Nephron progenitor cell (in vitro differentiated cells): ENCODE measurements at regions not wholly inside any gene's neighbourhood (a gene's known extent, or its start where the extent isn't known, plus 50 kb on each side); places are given as distances from the start of the nearest gene placed in this dataset.
"Not testable (repeated sequence)": the region's sequence is repeated elsewhere in the genome, so short reads cannot be mapped to it uniquely, and the experiment has no call there.

ENCODE experiments used
- DNase-seq: peaks from one replicate; pipeline ENCODE4 v3.0.0; 2021
- H3K27ac Mint-ChIP-seq: 2 replicates; pipeline ENCODE4 v1.8.0; 2021; ENCODE audit warnings: mild to moderate bottlenecking, moderate library complexity, mixed read lengths
- H3K27me3 Mint-ChIP-seq: 2 replicates; pipeline ENCODE4 v1.8.0; 2021; ENCODE audit warnings: mild to moderate bottlenecking, low read depth, mixed read lengths; ENCODE audit not compliant: poor library complexity
- H3K36me3 Mint-ChIP-seq: 2 replicates; pipeline ENCODE4 v1.8.0; 2021; ENCODE audit warnings: low read depth, mixed read lengths
- H3K4me1 Mint-ChIP-seq: 2 replicates; pipeline ENCODE4 v1.8.0; 2021; ENCODE audit warnings: mixed read lengths
- H3K4me3 Mint-ChIP-seq: 2 replicates; pipeline ENCODE4 v1.8.0; 2021; ENCODE audit warnings: mild to moderate bottlenecking, moderate library complexity, mixed read lengths
- H3K9me3 Mint-ChIP-seq: 2 replicates; pipeline ENCODE4 v1.8.0; 2021; ENCODE audit warnings: mild to moderate bottlenecking, moderate library complexity, mixed read lengths
- TF ChIP-seq, protein P1 (sequence below): fragments of 200-600 bp; sonication (generic); IDR thresholded peaks from 2 replicates; pipeline ENCODE4 v1.5.0; 2021; ENCODE audit warnings: antibody characterized with exemption

DNA sequence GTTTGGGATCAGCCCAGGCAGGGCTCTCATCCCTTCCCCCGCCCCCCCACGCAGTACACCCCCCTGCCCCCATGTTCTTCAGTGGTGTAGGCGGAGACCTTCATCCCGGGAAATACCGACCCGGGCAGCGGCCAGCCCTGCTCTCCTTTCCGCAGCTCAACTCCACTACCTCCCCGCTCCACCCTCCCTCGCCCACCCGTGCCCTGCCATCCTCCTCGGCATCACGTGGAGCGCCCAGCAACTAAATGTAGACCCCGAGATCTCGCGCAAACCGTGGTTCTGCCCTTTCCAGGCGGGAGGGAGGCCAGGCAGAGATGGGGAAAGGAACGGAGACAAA is 1932.2 kb upstream of the DEFB115 start:
- DNase-seq, result no peak
- no peaks in the 10 kb centered on the region for H3K4me1 Mint-ChIP-seq
- H3K36me3 Mint-ChIP-seq, result peaks cover 5% of the 10 kb centered on the region
- TF ChIP-seq, protein P1, sequence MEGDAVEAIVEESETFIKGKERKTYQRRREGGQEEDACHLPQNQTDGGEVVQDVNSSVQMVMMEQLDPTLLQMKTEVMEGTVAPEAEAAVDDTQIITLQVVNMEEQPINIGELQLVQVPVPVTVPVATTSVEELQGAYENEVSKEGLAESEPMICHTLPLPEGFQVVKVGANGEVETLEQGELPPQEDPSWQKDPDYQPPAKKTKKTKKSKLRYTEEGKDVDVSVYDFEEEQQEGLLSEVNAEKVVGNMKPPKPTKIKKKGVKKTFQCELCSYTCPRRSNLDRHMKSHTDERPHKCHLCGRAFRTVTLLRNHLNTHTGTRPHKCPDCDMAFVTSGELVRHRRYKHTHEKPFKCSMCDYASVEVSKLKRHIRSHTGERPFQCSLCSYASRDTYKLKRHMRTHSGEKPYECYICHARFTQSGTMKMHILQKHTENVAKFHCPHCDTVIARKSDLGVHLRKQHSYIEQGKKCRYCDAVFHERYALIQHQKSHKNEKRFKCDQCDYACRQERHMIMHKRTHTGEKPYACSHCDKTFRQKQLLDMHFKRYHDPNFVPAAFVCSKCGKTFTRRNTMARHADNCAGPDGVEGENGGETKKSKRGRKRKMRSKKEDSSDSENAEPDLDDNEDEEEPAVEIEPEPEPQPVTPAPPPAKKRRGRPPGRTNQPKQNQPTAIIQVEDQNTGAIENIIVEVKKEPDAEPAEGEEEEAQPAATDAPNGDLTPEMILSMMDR, result no peak
- H3K27me3 Mint-ChIP-seq, result no peaks in the 10 kb centered on the region
- peaks cover 81% of the 10 kb centered on the region for H3K9me3 Mint-ChIP-seq
- H3K27ac Mint-ChIP-seq, result no peak overlapping the region
- no peak overlapping the region for H3K4me3 Mint-ChIP-seq

DNA sequence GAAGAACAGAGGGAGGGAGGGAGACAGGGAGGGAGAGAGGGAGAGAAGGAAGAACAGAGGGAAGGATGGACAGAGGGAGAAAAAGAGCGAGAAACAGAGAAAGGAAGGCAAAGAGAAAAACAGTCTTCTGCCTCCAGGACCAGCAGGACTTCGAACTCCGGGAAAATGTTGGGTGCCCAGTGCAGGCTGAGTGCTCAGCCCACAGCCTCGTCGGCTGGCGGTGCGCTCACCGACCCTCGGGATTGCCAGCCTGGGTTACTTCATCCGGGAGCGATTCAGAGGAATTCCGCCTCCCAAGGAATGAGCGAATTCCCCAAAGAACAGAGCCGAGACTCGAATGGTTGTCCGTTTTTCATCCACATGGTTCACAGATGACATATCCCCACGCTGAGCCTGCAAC is 1931.7 kb upstream of the DEFB115 start:
- H3K9me3 Mint-ChIP-seq, result peaks cover 84% of the 10 kb centered on the region
- not testable (repeated sequence) for H3K4me1 Mint-ChIP-seq, H3K27ac Mint-ChIP-seq, H3K27me3 Mint-ChIP-seq, H3K4me3 Mint-ChIP-seq, DNase-seq, H3K36me3 Mint-ChIP-seq

DNA sequence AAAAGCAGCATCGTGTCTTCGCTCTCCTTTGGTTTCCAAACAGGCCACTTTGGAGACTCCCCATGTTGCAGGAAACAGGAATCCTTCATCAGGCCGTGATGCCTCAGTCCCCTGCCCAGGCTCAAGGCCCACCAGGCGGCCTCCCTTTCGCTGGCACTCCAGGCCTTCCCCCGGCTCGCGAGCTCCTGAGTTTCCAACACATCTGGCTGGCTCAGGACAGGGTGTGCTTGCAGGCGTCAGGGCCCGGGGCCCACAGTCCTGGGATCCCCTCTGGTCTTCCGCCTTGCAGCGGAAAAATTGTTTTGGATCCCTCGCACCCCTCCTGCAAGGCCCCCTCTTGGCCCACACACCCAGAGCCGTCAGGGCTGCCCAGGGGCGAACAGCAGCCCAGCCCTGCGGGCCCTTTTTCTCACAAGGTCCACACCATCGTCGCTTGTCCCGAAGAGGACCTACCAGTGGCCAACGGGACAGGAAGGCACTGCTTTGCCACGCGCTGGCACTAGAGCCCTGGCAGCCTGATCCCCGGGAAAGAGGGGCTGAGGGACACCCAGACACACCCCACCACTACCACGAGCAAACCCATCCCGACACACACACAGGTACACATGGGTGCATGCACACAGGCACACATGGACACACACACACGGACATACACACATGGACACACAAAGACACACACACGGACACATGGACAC is 1930.9 kb upstream of the DEFB115 start:
- H3K27me3 Mint-ChIP-seq, result no peaks in the 10 kb centered on the region
- H3K9me3 Mint-ChIP-seq, result peaks cover 84% of the 10 kb centered on the region
- no peak overlapping the region for H3K27ac Mint-ChIP-seq
- H3K4me1 Mint-ChIP-seq, result no peaks in the 10 kb centered on the region
- TF ChIP-seq, protein P1, result no peak
- no peak for DNase-seq
- H3K4me3 Mint-ChIP-seq, result no peak overlapping the region
- H3K36me3 Mint-ChIP-seq, result peaks cover 5% of the 10 kb centered on the region

DNA sequence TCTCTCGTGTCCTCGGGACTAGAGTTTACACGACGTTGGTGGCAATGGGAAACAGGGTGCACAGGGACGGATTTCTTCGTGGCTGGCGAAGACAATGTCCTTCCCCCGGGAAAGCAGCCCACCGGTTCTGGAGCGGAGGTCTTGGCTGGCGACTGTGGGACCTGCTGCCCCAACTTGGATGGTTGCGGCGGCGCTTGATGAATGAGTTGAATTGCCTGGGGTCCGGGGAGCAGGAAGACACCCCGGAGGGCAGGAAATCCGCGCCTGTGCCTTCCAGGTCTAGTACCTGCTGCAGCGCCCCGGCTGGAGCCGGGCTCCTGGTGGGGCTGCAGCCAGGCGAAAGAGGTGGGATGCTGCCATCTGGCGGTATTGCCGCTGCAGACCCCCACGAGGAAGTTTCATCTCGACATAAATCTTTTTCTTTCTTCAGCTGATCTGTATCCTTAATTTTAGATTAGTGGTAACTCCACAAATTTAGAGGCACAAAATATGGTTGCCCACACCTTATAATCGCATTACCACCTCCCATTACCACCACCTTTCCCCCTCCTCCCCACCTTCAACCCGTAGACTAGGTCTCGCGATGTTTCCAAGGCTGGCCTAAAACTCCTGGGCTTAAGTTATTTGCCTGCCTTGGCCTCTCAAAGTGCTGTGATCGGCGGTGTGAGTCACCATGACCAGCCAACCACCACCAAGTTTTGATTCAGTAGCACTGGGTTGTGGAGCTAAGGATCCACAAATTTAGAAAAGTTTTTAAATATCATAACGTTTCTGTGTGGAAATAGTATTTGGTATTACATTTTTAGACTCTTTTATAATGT is 1929.7 kb upstream of the DEFB115 start:
- H3K36me3 Mint-ChIP-seq, H3K4me3 Mint-ChIP-seq, H3K4me1 Mint-ChIP-seq, H3K27ac Mint-ChIP-seq, DNase-seq, H3K27me3 Mint-ChIP-seq: not testable (repeated sequence)
- H3K9me3 Mint-ChIP-seq, result peaks cover 89% of the 10 kb centered on the region

DNA sequence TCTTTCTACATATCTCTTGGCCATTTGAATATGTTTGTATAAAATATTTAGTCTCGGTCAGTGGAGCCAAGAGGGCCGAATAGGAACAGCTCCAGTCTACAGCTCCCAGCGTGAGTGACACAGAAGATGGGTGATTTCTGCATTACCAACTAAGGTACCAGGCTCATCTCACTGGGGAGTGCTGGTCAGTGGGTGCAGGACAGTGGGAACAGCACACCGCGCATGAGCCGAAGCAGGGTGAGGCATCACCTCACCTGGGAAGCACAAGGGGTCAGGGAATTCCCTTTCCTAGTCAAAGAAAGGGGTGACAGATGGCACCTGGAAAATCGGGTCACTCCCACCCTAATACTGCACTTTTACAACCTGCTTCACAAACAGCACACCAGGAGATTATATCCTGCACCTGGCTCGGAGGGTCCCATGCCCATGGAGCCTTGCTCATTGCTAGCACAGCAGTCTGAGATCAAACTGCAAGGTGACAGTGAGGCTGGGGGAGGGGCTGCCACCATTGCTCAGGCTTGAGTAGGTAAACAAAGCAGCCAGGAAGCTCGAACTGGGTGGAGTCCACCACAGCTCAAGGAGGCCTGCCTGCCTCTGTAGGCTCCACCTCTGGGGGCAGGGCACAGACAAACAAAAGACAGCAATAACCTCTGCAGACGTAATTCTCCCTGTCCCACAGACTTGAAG is 1926.9 kb upstream of the DEFB115 start:
- DNase-seq, H3K4me1 Mint-ChIP-seq, H3K27ac Mint-ChIP-seq, H3K36me3 Mint-ChIP-seq, H3K4me3 Mint-ChIP-seq, H3K27me3 Mint-ChIP-seq: not testable (repeated sequence)
- peaks cover 94% of the 10 kb centered on the region for H3K9me3 Mint-ChIP-seq

DNA sequence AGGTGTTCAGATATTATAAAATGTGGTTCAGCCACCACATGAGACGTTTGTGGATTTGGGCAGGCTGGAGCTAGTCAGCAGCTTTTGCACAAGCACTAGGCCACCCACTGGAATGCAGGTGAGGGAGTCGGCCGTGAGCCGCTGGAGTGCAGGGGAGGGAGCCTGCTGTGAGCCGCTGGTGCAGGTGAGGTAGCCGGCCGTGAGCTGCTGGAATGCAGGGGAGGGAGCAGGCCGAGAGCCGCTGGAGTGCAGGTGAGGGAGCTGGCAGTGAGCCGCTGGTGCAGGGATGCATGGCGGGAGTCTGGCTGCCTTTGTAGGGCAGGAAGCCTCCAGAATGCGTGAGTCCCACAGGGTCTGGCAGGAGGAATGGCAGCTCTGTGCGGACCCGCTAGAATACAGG is 1907.6 kb upstream of the DEFB115 start:
- Mint-ChIP-seq H3K36me3 (no peaks in the 10 kb centered on the region), H3K4me1 (no peaks in the 10 kb centered on the region), H3K9me3 (peaks cover 87% of the 10 kb centered on the region), H3K27ac (no peak overlapping the region), H3K27me3 (no peaks in the 10 kb centered on the region), H3K4me3 (no peak overlapping the region)
- no peak for DNase-seq
- TF ChIP-seq, protein P1, result no peak

DNA sequence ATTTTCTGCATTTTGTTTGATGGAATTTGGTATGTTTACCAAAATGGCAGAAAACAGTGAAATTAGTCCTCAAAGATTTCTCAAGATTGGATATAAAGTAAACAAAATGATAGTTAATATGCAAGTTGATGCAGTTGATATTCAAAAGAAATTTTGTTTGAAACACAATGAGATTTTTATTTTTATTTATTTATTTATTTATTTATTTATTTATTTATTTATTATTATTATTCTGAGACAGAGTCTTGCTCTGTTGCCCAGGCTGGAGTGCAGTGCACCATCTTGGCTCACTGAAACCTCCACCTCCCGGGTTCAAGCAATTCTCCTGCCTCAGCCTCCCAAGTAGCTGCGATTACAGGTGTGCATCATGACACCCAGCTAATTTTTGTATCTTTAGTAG is 1881.5 kb upstream of the DEFB115 start:
- H3K4me3 Mint-ChIP-seq, DNase-seq, H3K27ac Mint-ChIP-seq, H3K27me3 Mint-ChIP-seq, H3K4me1 Mint-ChIP-seq, H3K36me3 Mint-ChIP-seq: not testable (repeated sequence)
- peaks cover 78% of the 10 kb centered on the region for H3K9me3 Mint-ChIP-seq

DNA sequence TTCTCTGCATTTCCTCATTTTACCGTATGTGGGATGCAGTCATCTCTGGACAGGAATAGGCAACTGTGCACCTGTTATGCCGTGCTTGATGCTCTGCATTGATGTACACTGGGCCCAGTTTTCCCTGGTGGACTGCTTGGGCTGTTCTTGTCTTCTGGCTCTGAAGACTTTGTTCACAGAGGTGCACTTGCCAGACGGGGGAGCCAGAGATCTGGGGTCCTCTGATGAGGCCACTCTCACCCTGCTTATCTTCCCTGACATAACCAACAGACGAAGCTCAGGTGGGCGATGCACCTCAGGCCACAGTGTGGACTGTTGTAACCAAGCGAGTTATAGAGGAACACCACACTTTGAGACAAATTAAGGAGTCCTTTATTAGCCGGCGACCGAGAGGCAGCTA is 1864.6 kb upstream of the DEFB115 start:
- not testable (repeated sequence) for H3K4me3 Mint-ChIP-seq, H3K27me3 Mint-ChIP-seq, H3K36me3 Mint-ChIP-seq, DNase-seq, H3K4me1 Mint-ChIP-seq, H3K27ac Mint-ChIP-seq
- H3K9me3 Mint-ChIP-seq, result peaks cover 78% of the 10 kb centered on the region
